ENCODE measurements at regions not wholly inside any gene's neighbourhood (a gene's known extent, or its start where the extent isn't known, plus 50 kb on each side); places are given as distances from the start of the nearest gene placed in this dataset.
"Not testable (repeated sequence)": the region's sequence is repeated elsewhere in the genome, so short reads cannot be mapped to it uniquely, and the experiment has no call there.

DNA sequence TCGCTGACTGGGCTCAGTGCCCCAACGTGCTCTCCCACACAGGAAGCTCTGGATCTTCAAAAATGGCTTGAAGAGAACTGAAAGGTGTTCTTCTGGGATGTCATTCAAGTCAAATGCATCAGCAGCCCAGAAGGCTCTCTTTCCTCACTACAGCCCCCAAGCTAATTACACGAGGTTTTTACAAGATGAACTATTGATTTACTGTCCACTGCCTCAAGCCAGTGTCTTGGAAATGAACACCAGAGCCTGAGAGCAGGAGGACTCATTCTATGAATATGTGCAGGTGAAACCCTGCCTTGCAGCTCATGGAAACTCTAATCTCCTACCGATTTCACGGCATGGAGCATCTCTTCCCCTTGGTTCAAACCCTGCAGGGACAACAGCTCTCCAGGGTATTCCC, 98.9 kb upstream of the CST7 start:
- DNase-seq (no peak), ATAC-seq (ENCODE audit: low read depth) (no peak)
- POLR2A ChIA-PET = no interaction called here
- Mint-ChIP-seq H3K27ac (no peak overlapping the region), H3K4me3 (no peak overlapping the region), H3K27me3 (peaks cover 32% of the 10 kb centered on the region), H3K4me1 (peaks cover 4% of the 10 kb centered on the region), H3K36me3 (ENCODE audit: low read depth) (peaks cover 4% of the 10 kb centered on the region), H3K9me3 (peaks cover 16% of the 10 kb centered on the region)
- CTCF ChIA-PET = interaction anchor here (1.0 kb wide), 1 partner anchor 8 kb away, joined by 3 read pairs; no protein-coding TSS in a partner anchor
- TF ChIP-seq CTCF (IDR thresholded peaks at IDR 0.05) = no peak
- intact Hi-C loops (cut with micrococcal nuclease) = no loop called here

DNA sequence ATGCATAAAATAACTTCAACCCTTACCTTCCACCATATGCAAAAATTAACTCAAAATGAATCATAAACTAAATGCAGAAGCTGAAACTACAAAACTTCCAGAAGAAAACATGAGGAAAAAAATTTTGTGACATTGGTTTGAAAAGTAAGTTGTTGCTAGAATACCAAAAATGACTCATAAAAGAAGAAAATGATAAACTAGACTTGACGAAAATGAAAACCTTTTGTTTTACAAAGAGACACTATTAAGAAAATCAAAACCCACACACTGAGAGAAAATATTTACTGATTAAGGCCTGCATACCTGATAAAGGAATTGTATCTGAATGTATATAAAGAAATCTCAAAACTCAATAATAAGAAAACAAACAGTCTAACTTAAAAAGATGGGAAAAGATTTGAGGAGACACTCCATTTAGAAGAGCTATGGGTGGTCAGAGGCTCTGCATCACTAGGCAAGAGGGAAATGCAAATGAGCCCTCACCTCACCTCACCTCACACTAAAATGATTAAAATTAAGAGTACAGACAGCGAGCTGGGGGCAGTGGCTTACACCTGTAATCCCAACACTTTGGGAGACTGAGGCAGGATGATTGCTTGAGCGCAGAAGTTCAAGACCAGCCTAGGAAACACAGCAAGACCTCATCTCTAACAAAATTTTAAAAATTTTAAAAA, 97.6 kb upstream of the CST7 start:
- ATAC-seq (ENCODE audit: low read depth) (no peak), DNase-seq (no peak)
- ChIA-PET CTCF (no interaction called here), POLR2A (no interaction called here)
- intact Hi-C loops (cut with micrococcal nuclease) = no loop called here
- H3K4me1 Mint-ChIP-seq = no peaks in the 10 kb centered on the region
- H3K36me3 Mint-ChIP-seq (ENCODE audit: low read depth) = peaks cover 4% of the 10 kb centered on the region
- no peak for TF ChIP-seq CTCF (IDR thresholded peaks at IDR 0.05)
- H3K27ac Mint-ChIP-seq = no peak overlapping the region
- no peak overlapping the region for H3K4me3 Mint-ChIP-seq
- peaks cover 27% of the 10 kb centered on the region for H3K27me3 Mint-ChIP-seq
- H3K9me3 Mint-ChIP-seq = peaks cover 16% of the 10 kb centered on the region

DNA sequence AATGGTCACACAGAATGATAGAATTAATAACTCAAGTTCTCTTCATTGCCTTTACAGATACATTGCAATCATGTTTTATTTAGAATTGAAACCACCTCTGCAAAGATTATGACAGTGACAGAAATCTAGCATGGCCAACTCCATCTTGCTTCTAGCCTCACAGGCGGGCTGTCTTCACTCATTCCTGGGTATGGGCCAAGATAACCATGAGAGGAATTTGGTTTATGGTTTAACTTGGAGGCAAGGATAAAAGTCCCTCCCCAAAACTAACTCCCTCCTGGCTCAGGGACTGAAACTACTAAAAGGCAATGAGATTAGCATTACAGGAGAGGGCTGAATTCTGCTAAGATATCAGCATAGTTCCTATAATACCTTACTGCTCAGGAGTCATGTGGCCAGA, 95.2 kb upstream of the CST7 start:
- peaks cover 8% of the 10 kb centered on the region for H3K9me3 Mint-ChIP-seq

GRCh38 chr20:24855848-24856247, 93.2 kb upstream of the CST7 start:
- peaks cover 8% of the 10 kb centered on the region for H3K9me3 Mint-ChIP-seq
- H3K4me3 Mint-ChIP-seq = no peak overlapping the region
- ATAC-seq (ENCODE audit: low read depth) (no peak), DNase-seq (no peak)
- peaks cover 26% of the 10 kb centered on the region for H3K27me3 Mint-ChIP-seq
- intact Hi-C loops (cut with micrococcal nuclease) = no loop called here
- no peaks in the 10 kb centered on the region for H3K4me1 Mint-ChIP-seq
- TF ChIP-seq CTCF (IDR thresholded peaks at IDR 0.05) = no peak
- POLR2A ChIA-PET = no interaction called here
- CTCF ChIA-PET = no interaction called here
- no peak overlapping the region for H3K27ac Mint-ChIP-seq
- H3K36me3 Mint-ChIP-seq (ENCODE audit: low read depth) = no peaks in the 10 kb centered on the region

More for the DNA sequence above, 95.2 kb upstream of the CST7 start:
- Mint-ChIP-seq H3K27ac (no peak overlapping the region), H3K36me3 (ENCODE audit: low read depth) (no peaks in the 10 kb centered on the region), H3K4me3 (no peak overlapping the region), H3K4me1 (no peaks in the 10 kb centered on the region), H3K27me3 (peaks cover 22% of the 10 kb centered on the region)
- ChIA-PET CTCF (no interaction called here), POLR2A (no interaction called here)
- DNase-seq (no peak), ATAC-seq (ENCODE audit: low read depth) (no peak)
- intact Hi-C loops (cut with micrococcal nuclease) = no loop called here
- no peak for TF ChIP-seq CTCF (IDR thresholded peaks at IDR 0.05)

- ATAC-seq (ENCODE audit: low read depth); POLR2A ChIA-PET; H3K27ac Mint-ChIP-seq: not testable (repeated sequence)
Measured at GRCh38 chr20:24858500-24858899, 90.6 kb upstream of the CST7 start.

GRCh38 chr20:24859539-24859938, 89.5 kb upstream of the CST7 start:
- CTCF ChIA-PET = no interaction called here
- ATAC-seq (ENCODE audit: low read depth) (no peak), DNase-seq (no peak)
- H3K4me1 Mint-ChIP-seq = no peaks in the 10 kb centered on the region
- POLR2A ChIA-PET = no interaction called here
- H3K4me3 Mint-ChIP-seq = no peak overlapping the region
- no peak for TF ChIP-seq CTCF (IDR thresholded peaks at IDR 0.05)
- no peak overlapping the region for H3K27ac Mint-ChIP-seq
- H3K27me3 Mint-ChIP-seq = peaks cover 11% of the 10 kb centered on the region
- peaks cover 5% of the 10 kb centered on the region for H3K36me3 Mint-ChIP-seq (ENCODE audit: low read depth)
- intact Hi-C loops (cut with micrococcal nuclease) = no loop called here
- H3K9me3 Mint-ChIP-seq = peaks cover 14% of the 10 kb centered on the region

More at GRCh38 chr20:24858500-24858899, 90.6 kb upstream of the CST7 start:
- CTCF ChIA-PET; H3K4me1 Mint-ChIP-seq; H3K36me3 Mint-ChIP-seq (ENCODE audit: low read depth); H3K4me3 Mint-ChIP-seq; H3K9me3 Mint-ChIP-seq; intact Hi-C loops (cut with micrococcal nuclease); DNase-seq: not testable (repeated sequence)
- H3K27me3 Mint-ChIP-seq = peaks cover 14% of the 10 kb centered on the region
